Thyroid gland (tissue), 4 donors: ENCODE measurements at regions not wholly inside any gene's neighbourhood (a gene's known extent, or its start where the extent isn't known, plus 50 kb on each side); places are given as distances from the start of the nearest gene placed in this dataset.

ENCODE experiments used
- DNase-seq, 2 donors: peaks; one replicate each; pipeline ENCODE4 v3.0.0-alpha.2; 2019
- H3K27ac ChIP-seq, 3 donors: fragments of 200-600 bp; sonication (generic); 1 replicate in 2 of 3; 2 replicates in 1 of 3; pipeline ENCODE4 v1.5.1; 2016 to 2019; ENCODE audit warnings: mild to moderate bottlenecking in 1 of 3, moderate library complexity in 1 of 3
- H3K27me3 ChIP-seq: fragments of 200-600 bp; sonication (generic); one replicate; pipeline ENCODE4 v1.5.1; 2019
- H3K36me3 ChIP-seq, 2 donors: fragments of 200-600 bp; sonication (generic); one replicate each; pipeline ENCODE4 v1.5.1; 2016 to 2019
- H3K4me1 ChIP-seq, 2 donors: fragments of 200-600 bp; sonication (generic); one replicate each; pipeline ENCODE4 v1.5.1; 2017 to 2019
- H3K4me3 ChIP-seq, 3 donors: fragments of 200-600 bp; sonication (generic); replicated peaks in 1 of 3; 1 replicate in 2 of 3; 2 replicates in 1 of 3; pipeline ENCODE4 v1.5.1; 2016; ENCODE audit warnings: mild to moderate bottlenecking in 1 of 3
- H3K9me3 ChIP-seq: fragments of 200-600 bp; sonication (generic); one replicate; pipeline ENCODE4 v1.5.1; 2017
- POLR2A ChIP-seq, 2 donors: fragments of 450-650 bp; IDR thresholded peaks; one replicate each; pipeline ENCODE4 v1.6.1; 2017; ENCODE audit warnings: antibody characterized with exemption in 2 of 2, mild to moderate bottlenecking in 2 of 2, moderate library complexity in 1 of 2
- WGBS, 2 donors: methylation state at CpG; one replicate each; pipeline ENCODE4 v1.1.5; 2017; 5-methylcytosine and 5-hydroxymethylcytosine counted together
- intact Hi-C: fragments of 100-400 bp; cut with DNase I; formaldehyde crosslinking; loops from one replicate; pipeline ENCODE4 v1.15.1; 2023
- TF ChIP-seq, protein P1 (sequence below), 6 experiments: fragments of 200-600 bp in 3 of 6; fragments of 450-650 bp in 3 of 6; sonication (generic) in 3 of 6; IDR thresholded peaks; one replicate each; pipeline ENCODE4 v1.5.1; 2016 to 2019; ENCODE audit warnings: antibody characterized with exemption in 6 of 6, mild to moderate bottlenecking in 2 of 6, inconsistent platforms in 1 of 6, moderate library complexity in 1 of 6

DNA sequence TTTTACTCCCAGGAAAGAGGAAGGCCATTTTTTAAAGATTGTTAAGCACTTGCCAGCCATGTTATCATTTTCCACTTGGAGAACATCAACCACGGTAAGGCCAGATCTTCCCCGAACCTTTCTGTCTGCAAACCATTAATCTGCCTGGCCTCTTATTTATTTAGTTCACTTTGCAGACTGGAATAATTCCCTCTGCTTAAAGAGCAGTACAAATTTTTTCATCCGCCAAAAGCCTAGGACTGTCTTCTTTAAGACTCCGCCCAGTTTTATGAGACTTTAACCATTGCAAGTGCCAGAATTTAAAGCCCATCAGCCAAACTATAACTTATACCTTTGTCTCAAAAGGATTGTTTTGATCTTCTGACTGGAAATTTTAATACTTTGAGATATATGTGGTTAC is 426.3 kb downstream of the KCTD12 start:
- no peak for DNase-seq
- no peaks in the 10 kb centered on the region for H3K27me3 ChIP-seq
- H3K9me3 ChIP-seq, result no peaks in the 10 kb centered on the region
- TF ChIP-seq, protein P1, sequence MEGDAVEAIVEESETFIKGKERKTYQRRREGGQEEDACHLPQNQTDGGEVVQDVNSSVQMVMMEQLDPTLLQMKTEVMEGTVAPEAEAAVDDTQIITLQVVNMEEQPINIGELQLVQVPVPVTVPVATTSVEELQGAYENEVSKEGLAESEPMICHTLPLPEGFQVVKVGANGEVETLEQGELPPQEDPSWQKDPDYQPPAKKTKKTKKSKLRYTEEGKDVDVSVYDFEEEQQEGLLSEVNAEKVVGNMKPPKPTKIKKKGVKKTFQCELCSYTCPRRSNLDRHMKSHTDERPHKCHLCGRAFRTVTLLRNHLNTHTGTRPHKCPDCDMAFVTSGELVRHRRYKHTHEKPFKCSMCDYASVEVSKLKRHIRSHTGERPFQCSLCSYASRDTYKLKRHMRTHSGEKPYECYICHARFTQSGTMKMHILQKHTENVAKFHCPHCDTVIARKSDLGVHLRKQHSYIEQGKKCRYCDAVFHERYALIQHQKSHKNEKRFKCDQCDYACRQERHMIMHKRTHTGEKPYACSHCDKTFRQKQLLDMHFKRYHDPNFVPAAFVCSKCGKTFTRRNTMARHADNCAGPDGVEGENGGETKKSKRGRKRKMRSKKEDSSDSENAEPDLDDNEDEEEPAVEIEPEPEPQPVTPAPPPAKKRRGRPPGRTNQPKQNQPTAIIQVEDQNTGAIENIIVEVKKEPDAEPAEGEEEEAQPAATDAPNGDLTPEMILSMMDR (IDR thresholded peaks at IDR 0.05), result no peak
- no peak for TF ChIP-seq POLR2A (IDR thresholded peaks at IDR 0.05)
- WGBS, 2 donors, result 82 to 83% methylated on average over 4 of the region's 4 CpGs
- intact Hi-C loops, result no loop called here
- H3K4me1 ChIP-seq, result peaks cover 3 to 12% of the 10 kb centered on the region in 2 donors
- H3K36me3 ChIP-seq, result no peaks in the 10 kb centered on the region
- no peak overlapping the region for H3K27ac ChIP-seq
- no peak overlapping the region for H3K4me3 ChIP-seq

DNA sequence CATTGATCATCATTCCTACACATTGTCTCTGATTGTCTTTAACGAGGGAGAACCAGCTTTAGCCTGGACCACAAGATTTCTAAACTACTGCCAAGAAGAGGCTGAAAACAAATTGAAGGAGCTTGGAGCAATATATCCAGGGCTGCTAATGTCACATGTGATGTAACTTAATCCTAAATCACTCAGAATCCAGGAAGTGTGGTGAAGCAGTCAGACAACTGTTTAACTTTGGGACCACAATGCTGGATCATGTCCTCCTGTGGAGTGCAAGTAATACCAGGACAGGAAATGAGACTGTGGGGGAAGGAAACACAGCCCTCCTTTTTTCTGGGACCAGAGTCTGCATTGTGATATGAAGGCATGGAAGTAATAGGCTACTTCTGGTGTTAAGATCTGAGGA is 430.2 kb downstream of the KCTD12 start:
- no peaks in the 10 kb centered on the region for H3K9me3 ChIP-seq
- DNase-seq, result no peak
- intact Hi-C loops, result no loop called here
- no peak overlapping the region for H3K4me3 ChIP-seq
- H3K27me3 ChIP-seq, result no peaks in the 10 kb centered on the region
- H3K36me3 ChIP-seq, result no peaks in the 10 kb centered on the region
- peaks cover 3 to 12% of the 10 kb centered on the region in 2 donors for H3K4me1 ChIP-seq
- WGBS, 2 donors, result 7 to 13% methylated on average over 1 of the region's 1 CpG
- TF ChIP-seq, protein P1 (IDR thresholded peaks at IDR 0.05), result no peak
- no peak for TF ChIP-seq POLR2A (IDR thresholded peaks at IDR 0.05)
- no peak overlapping the region for H3K27ac ChIP-seq

DNA sequence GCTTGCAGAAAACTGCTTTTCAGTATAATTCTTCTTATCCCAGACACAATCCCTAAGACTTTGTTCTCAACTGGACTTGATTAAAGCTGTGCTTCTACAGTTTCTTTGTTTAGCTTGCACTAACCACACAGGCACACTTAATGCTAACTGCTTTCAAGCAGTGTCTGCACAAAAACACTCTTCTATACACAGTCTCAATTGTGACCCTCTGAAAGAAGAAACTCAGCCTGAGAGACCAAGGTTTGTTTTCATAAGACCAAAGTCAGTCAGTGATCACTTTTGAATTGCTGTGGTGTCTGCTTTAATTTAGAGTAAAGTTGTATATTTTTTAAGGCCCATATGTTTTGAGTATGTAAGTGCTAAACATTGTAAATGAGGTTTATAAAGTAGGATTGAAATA is 431.2 kb downstream of the KCTD12 start:
- no peak overlapping the region for H3K4me3 ChIP-seq
- peak overlapping the region in 1 of 3 donors; percentile 23 for H3K27ac ChIP-seq
- no peaks in the 10 kb centered on the region for H3K27me3 ChIP-seq
- TF ChIP-seq POLR2A (IDR thresholded peaks at IDR 0.05), result no peak
- TF ChIP-seq, protein P1 (IDR thresholded peaks at IDR 0.05), result no peak
- no peaks in the 10 kb centered on the region for H3K9me3 ChIP-seq
- no peak for DNase-seq
- no peaks in the 10 kb centered on the region for H3K36me3 ChIP-seq
- intact Hi-C loops, result no loop called here
- peaks cover 3 to 12% of the 10 kb centered on the region in 2 donors for H3K4me1 ChIP-seq

DNA sequence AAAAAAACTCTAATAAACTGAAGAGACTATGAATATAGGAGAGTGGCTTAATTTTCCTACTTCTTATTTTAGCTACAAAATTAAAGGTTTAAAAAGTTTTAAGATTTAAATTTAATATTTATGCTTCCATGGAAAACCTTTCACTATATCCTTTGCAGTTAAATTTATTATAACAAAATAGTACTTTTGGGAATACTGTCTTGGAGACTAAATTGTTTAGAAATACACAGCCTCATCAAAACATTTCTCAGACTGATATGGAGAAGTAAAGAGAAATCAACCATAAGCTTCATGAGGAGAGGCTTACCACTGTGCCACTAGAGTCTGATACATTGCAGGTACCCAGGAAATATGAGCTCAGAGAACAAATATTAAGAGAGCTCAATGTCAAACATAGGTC is 436.5 kb downstream of the KCTD12 start:
- intact Hi-C loops, result no loop called here

DNA sequence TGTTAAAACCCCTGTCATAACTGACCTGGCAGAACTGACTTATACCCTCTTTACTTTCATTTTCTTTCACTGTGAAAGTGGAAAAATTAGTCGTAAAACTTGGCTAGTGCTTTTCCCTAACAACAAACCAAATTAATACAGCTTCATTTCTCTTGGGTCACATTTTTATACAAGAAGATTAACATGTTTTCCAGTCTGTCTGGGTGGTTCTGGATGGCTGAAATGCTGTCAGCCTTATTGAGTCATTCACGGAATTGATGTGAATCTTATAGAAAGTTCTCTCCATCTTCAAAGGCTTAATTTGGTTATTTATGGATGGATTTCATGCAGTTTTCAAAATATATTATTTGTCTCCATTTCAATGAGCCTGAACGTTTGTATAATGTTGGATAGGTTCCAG is 440.0 kb downstream of the KCTD12 start:
- 49 to 50% methylated on average over 3 of the region's 3 CpGs for WGBS, 2 donors
- intact Hi-C loops, result no loop called here
- Histone ChIP-seq H3K27ac (no peak overlapping the region), H3K9me3 (no peaks in the 10 kb centered on the region), H3K36me3 (no peaks in the 10 kb centered on the region), H3K4me3 (no peak overlapping the region), H3K4me1 (no peaks in the 10 kb centered on the region), H3K27me3 (no peaks in the 10 kb centered on the region)
- DNase-seq, result no peak
- TF ChIP-seq, protein P1 (IDR thresholded peaks at IDR 0.05), result no peak
- TF ChIP-seq POLR2A (IDR thresholded peaks at IDR 0.05), result no peak

More for the DNA sequence above, 436.5 kb downstream of the KCTD12 start:
- TF ChIP-seq, protein P1 (IDR thresholded peaks at IDR 0.05), result no peak
- TF ChIP-seq POLR2A (IDR thresholded peaks at IDR 0.05), result no peak
- H3K27ac ChIP-seq, result no peak overlapping the region
- H3K4me3 ChIP-seq, result no peak overlapping the region
- no peaks in the 10 kb centered on the region for H3K4me1 ChIP-seq
- no peak for DNase-seq
- H3K27me3 ChIP-seq, result no peaks in the 10 kb centered on the region
- no peaks in the 10 kb centered on the region for H3K36me3 ChIP-seq
- no peaks in the 10 kb centered on the region for H3K9me3 ChIP-seq
